ENCODE measurements at regions not wholly inside any gene's neighbourhood (a gene's known extent, or its start where the extent isn't known, plus 50 kb on each side); places are given as distances from the start of the nearest gene placed in this dataset.
"Not testable (repeated sequence)": the region's sequence is repeated elsewhere in the genome, so short reads cannot be mapped to it uniquely, and the experiment has no call there.

DNA sequence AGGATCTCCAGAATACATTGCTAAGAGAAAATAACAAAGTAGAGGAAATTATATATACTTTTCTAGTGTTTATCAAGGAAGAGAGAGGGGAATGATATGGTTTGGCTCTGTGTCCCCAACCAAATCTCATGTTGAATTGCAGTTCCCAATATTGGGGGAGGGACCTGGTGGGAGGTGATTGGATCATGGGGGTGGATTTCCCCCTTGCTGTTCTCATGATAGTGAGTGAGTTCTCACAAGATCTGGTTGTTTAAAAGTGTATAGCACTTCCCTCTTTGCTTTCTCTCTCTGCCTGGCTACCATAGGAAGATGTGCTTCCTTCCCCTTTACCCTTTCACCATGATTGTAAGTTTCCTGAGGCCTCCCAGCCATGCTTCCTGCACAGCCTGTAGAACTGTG, 337.9 kb downstream of the SEMA3D start:
- not testable (repeated sequence) for TF ChIP-seq CTCF, POLR2A (IDR thresholded peaks at IDR 0.05)
